ENCODE measurements at regions not wholly inside any gene's neighbourhood (a gene's known extent, or its start where the extent isn't known, plus 50 kb on each side); places are given as distances from the start of the nearest gene placed in this dataset.

GRCh38 chr9:135006911-135007570 lies 80.4 kb upstream of the OLFM1 start:
- no peak for TF ChIP-seq CTCF (IDR thresholded peaks at IDR 0.05; ENCODE audit: insufficient read depth, low read depth, low read length, missing control alignments)
- no peak for DNase-seq (ENCODE audit: low read depth)
- H3K4me3 ChIP-seq (ENCODE audit: low read length): no peak overlapping the region

GRCh38 chr9:135007601-135008000 lies 79.9 kb upstream of the OLFM1 start:
- no peak for TF ChIP-seq CTCF (IDR thresholded peaks at IDR 0.05; ENCODE audit: insufficient read depth, low read depth, low read length, missing control alignments)
- no peak for DNase-seq (ENCODE audit: low read depth)
- no peak overlapping the region for H3K4me3 ChIP-seq (ENCODE audit: low read length)

GRCh38 chr9:135008416-135008815 lies 79.1 kb upstream of the OLFM1 start:
- no peak overlapping the region for H3K4me3 ChIP-seq (ENCODE audit: low read length)
- no peak for DNase-seq (ENCODE audit: low read depth)
- no peak for TF ChIP-seq CTCF (IDR thresholded peaks at IDR 0.05; ENCODE audit: insufficient read depth, low read depth, low read length, missing control alignments)

GRCh38 chr9:135009051-135009560 lies 78.4 kb upstream of the OLFM1 start:
- DNase-seq (ENCODE audit: low read depth): no peak
- no peak overlapping the region for H3K4me3 ChIP-seq (ENCODE audit: low read length)
- TF ChIP-seq CTCF (IDR thresholded peaks at IDR 0.05; ENCODE audit: insufficient read depth, low read depth, low read length, missing control alignments): no peak

- no peak overlapping the region for H3K4me3 ChIP-seq (ENCODE audit: low read length)
- TF ChIP-seq CTCF (IDR thresholded peaks at IDR 0.05; ENCODE audit: insufficient read depth, low read depth, low read length, missing control alignments): no peak
- no peak for DNase-seq (ENCODE audit: low read depth)
Measured at GRCh38 chr9:135009794-135010585, 77.5 kb upstream of the OLFM1 start.

GRCh38 chr9:135010586-135010860 lies 76.9 kb upstream of the OLFM1 start:
- DNase-seq (ENCODE audit: low read depth): no peak
- TF ChIP-seq CTCF (IDR thresholded peaks at IDR 0.05; ENCODE audit: insufficient read depth, low read depth, low read length, missing control alignments): no peak
- H3K4me3 ChIP-seq (ENCODE audit: low read length): no peak overlapping the region
